ENCODE measurements at regions not wholly inside any gene's neighbourhood (a gene's known extent, or its start where the extent isn't known, plus 50 kb on each side); places are given as distances from the start of the nearest gene placed in this dataset.

DNA sequence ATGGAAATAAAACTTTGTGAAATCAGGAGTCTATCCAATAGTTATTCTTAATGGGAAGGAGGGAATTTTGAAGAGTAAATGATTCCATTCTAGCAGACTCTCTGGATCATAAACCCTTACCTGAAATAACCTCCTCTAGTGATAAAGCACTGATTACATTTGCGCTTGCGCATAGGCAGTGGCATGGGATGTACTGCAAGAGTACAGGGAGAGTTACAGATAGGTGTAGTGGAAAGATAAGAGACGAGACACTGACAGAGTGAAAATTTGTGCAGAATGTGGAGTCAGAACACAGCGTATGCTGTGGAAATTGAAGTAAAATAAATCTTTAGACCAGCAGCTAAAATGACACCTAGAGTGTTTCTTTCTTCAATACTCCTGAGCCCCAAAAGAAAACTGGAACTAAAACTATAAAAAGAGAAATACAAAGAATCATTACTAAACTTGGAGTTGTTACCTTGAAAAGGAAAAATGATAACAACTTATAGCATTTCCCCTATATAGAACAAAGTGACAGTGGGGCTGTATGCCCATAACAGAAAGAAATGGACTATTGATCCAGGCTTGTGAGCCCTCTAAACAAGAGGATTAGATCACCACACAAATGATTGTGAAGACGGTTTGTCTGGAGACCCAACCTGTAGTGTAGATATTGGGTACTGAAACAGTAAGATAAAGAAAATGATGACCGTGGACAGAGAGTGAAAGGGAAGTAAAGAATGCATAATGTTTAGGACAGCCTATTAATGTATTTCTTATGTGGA is 1471.2 kb upstream of the NUDT12 start:
- no peak for TF ChIP-seq EP300 (IDR thresholded peaks at IDR 0.05)
- intact Hi-C loops (cut with DNase I; ENCODE audit: low total_unique reads) = no loop called here
- Histone ChIP-seq H3K9me3 (peaks cover 0 to 14% (median 0%) of the 10 kb centered on the region in 4 donors), H3K27me3 (no peaks in the 10 kb centered on the region), H3K4me3 (no peak overlapping the region), H3K27ac (no peak overlapping the region), H3K36me3 (no peaks in the 10 kb centered on the region), H3K4me1 (no peaks in the 10 kb centered on the region)
- 52 to 65% (median 56%) methylated on average over 6 of the region's 6 CpGs for WGBS, 5 donors
- no peak for DNase-seq

DNA sequence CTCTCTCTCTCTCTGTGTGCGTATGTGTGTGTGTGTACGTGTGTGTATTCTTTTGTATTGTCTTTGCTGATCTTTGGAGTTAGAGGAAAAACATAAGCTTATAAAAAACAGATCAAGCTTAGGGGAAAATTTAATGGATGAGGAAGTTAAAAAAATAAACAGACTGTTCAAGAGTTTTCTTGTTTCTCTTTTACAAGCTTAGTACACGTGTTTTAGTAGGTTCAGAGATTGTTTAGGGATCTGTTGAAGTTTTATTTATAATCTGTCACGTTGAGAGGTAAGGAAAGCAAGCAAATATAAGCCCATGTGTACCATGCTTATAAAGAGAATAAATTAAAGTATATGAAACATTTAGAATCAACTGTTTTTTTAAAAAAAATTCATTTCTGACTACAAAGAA is 1470.3 kb upstream of the NUDT12 start:
- no peak overlapping the region for H3K4me3 ChIP-seq
- peaks cover 0 to 14% (median 0%) of the 10 kb centered on the region in 4 donors for H3K9me3 ChIP-seq
- WGBS, 5 donors = 5 to 39% (median 24%) methylated on average over 4 of the region's 4 CpGs
- no peaks in the 10 kb centered on the region for H3K27me3 ChIP-seq
- TF ChIP-seq, protein P1, sequence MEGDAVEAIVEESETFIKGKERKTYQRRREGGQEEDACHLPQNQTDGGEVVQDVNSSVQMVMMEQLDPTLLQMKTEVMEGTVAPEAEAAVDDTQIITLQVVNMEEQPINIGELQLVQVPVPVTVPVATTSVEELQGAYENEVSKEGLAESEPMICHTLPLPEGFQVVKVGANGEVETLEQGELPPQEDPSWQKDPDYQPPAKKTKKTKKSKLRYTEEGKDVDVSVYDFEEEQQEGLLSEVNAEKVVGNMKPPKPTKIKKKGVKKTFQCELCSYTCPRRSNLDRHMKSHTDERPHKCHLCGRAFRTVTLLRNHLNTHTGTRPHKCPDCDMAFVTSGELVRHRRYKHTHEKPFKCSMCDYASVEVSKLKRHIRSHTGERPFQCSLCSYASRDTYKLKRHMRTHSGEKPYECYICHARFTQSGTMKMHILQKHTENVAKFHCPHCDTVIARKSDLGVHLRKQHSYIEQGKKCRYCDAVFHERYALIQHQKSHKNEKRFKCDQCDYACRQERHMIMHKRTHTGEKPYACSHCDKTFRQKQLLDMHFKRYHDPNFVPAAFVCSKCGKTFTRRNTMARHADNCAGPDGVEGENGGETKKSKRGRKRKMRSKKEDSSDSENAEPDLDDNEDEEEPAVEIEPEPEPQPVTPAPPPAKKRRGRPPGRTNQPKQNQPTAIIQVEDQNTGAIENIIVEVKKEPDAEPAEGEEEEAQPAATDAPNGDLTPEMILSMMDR (IDR thresholded peaks at IDR 0.05) = no peak
- TF ChIP-seq POLR2AphosphoS5 (IDR thresholded peaks at IDR 0.05) = no peak
- no peak for TF ChIP-seq EP300 (IDR thresholded peaks at IDR 0.05)
- no peak for TF ChIP-seq POLR2A (IDR thresholded peaks at IDR 0.05)
- H3K27ac ChIP-seq = no peak overlapping the region
- no peaks in the 10 kb centered on the region for H3K4me1 ChIP-seq
- no peaks in the 10 kb centered on the region for H3K36me3 ChIP-seq
- DNase-seq = no peak
- intact Hi-C loops (cut with DNase I; ENCODE audit: low total_unique reads) = no loop called here

DNA sequence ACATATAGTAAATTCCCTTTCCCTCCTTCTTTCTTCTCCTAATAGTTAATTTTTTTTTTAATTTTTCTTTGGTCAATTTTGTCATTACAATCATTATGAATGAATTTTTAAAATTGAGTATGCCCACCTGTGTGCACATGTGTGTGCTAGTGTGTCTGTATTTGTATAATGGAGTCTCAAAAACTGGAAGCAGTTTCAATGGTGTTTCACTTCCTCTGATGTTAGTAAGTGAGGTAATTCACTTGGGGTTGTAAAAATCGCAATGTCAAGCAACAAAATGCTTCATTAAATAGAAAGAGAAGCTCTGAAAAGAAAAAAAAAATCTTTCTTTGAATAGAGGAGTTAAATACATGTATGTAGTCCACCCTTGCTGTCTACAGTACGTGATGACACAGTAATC is 1467.6 kb upstream of the NUDT12 start:
- TF ChIP-seq EP300 (IDR thresholded peaks at IDR 0.05) (no peak), POLR2A (IDR thresholded peaks at IDR 0.05) (no peak), POLR2AphosphoS5 (IDR thresholded peaks at IDR 0.05) (no peak)
- TF ChIP-seq, protein P1 (IDR thresholded peaks at IDR 0.05) = no peak
- H3K27ac ChIP-seq = no peak overlapping the region
- no peaks in the 10 kb centered on the region for H3K9me3 ChIP-seq
- 56 to 72% (median 61%) methylated on average over 2 of the region's 2 CpGs for WGBS, 5 donors
- no peak overlapping the region for H3K4me3 ChIP-seq
- no peak for DNase-seq
- no peaks in the 10 kb centered on the region for H3K36me3 ChIP-seq
- no peaks in the 10 kb centered on the region for H3K4me1 ChIP-seq
- intact Hi-C loops (cut with DNase I; ENCODE audit: low total_unique reads) = no loop called here
- no peaks in the 10 kb centered on the region for H3K27me3 ChIP-seq

DNA sequence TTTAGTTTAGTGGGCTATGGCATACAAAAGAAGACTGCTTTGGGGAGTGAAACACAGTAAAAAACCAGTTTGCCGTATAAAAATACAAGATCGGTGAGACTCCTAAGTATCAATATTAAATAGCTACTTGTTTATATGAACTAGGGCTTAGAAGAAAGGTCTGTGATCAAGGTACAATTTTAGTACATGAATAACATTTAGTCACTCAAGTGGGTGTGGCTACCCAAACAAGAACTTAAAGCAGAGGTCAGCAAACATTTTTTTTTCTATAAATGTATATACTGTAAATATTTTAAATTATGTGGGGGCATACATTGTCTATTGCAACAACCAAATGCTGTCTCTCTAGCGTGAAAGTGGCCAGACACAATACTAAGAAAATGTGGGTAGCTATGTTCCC is 1452.5 kb upstream of the NUDT12 start:
- Histone ChIP-seq H3K27ac (no peak overlapping the region), H3K4me3 (no peak overlapping the region), H3K27me3 (no peaks in the 10 kb centered on the region), H3K4me1 (no peaks in the 10 kb centered on the region), H3K9me3 (no peaks in the 10 kb centered on the region), H3K36me3 (no peaks in the 10 kb centered on the region)
- intact Hi-C loops (cut with DNase I; ENCODE audit: low total_unique reads) = no loop called here
- DNase-seq = no peak
- TF ChIP-seq, protein P1 (IDR thresholded peaks at IDR 0.05) = no peak
- TF ChIP-seq POLR2A (IDR thresholded peaks at IDR 0.05) (no peak), EP300 (IDR thresholded peaks at IDR 0.05) (no peak), POLR2AphosphoS5 (IDR thresholded peaks at IDR 0.05) (no peak)
- 86 to 91% (median 88%) methylated on average over 3 of the region's 3 CpGs for WGBS, 5 donors

DNA sequence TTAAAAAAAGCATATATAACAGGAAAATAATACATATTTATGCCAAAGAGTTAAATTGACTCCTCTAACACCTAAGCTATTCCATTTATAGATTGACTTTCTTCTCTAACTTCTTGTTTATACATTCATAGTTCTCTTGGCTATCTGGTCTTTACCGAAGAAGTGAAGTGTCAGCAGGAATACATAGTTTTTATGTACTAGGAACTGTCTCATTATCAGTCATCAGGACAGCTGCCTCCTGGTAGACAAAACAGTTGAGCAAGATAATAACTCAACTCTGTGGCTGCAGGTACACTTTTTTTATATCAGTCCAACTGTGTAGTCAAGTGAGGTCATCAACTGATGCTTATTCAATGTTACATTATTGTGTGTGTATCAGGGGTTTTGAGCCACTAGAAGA is 1436.0 kb upstream of the NUDT12 start:
- DNase-seq = no peak
- H3K36me3 ChIP-seq = no peaks in the 10 kb centered on the region
- TF ChIP-seq POLR2A (IDR thresholded peaks at IDR 0.05) (no peak), EP300 (IDR thresholded peaks at IDR 0.05) (no peak), POLR2AphosphoS5 (IDR thresholded peaks at IDR 0.05) (no peak)
- TF ChIP-seq, protein P1 (IDR thresholded peaks at IDR 0.05) = no peak
- no peaks in the 10 kb centered on the region for H3K4me1 ChIP-seq
- no peak overlapping the region for H3K4me3 ChIP-seq
- H3K9me3 ChIP-seq = peaks cover 0 to 7% (median 2%) of the 10 kb centered on the region in 4 donors
- no peak overlapping the region for H3K27ac ChIP-seq
- intact Hi-C loops (cut with DNase I; ENCODE audit: low total_unique reads) = no loop called here
- H3K27me3 ChIP-seq = no peaks in the 10 kb centered on the region
- 48 to 71% (median 62%) methylated on average over 1 of the region's 1 CpG for WGBS, 5 donors

All from stomach (tissue), 8 donors.